K562 (cell line): ENCODE measurements at regions not wholly inside any gene's neighbourhood (a gene's known extent, or its start where the extent isn't known, plus 50 kb on each side); places are given as distances from the start of the nearest gene placed in this dataset.

ENCODE experiments used
- ATAC-seq: fragments of 200-7000 bp; cut with Tn5 transposase; 3 replicates; pipeline ENCODE4 v1.9.1; 2020; ENCODE audit warnings: moderate library complexity
- BruUV-seq: library from RNA; stranded (reverse); fragments of 400-500 nt; replicated peaks from 2 replicates; lab custom pipeline; 2021; lab: Mats Ljungman, UMichigan
- CTCF ChIA-PET: fragments of 300-600 bp; formaldehyde crosslinking; extraction: SDS; loops from one replicate; lab custom pipeline; 2021; ENCODE audit warnings: low intra/inter-chr PET ratio; lab: Yijun Ruan, JAX
- POLR2A ChIA-PET: fragments of 300-600, 350-650 bp; sonication (Branson Sonifier 250); formaldehyde crosslinking; extraction: SDS; loops from one replicate; lab custom pipeline; 2021; ENCODE audit warnings: antibody characterized with exemption, inconsistent platforms; lab: Yijun Ruan, JAX
- DNase-seq, 4 experiments: peaks; one replicate each; pipeline versions ENCODE4 v3.0.0 to v3.0.0-alpha.2; 2011 to 2018; ENCODE audit warnings: low spot score in 3 of 4, mixed read lengths in 3 of 4; ENCODE audit errors: extremely low read depth in 1 of 4
- FAIRE-seq: peaks from 2 replicates; lab custom pipeline; 2011; peaks lifted over from hg19 to GRCh38; lab: Jason Lieb, UNC
- H2AFZ ChIP-seq: 2 replicates; pipeline ENCODE4 v1.6.0; 2011; ENCODE audit warnings: low read depth, low read length, control low read depth, inconsistent platforms
- H3K27ac ChIP-seq: fragments of 200-600 bp; 3 replicates; pipeline ENCODE4 v1.8.0; 2011; ENCODE audit warnings: low read depth, mild to moderate bottlenecking, control low read depth, inconsistent platforms, low read length, moderate library complexity, mixed read lengths; ENCODE audit errors: extremely low read depth
- H3K27me3 ChIP-seq, 2 experiments: fragments of 300-600 bp in 1 of 2; 2 replicates in 1 of 2; 3 replicates in 1 of 2; pipeline versions ENCODE4 v1.6.0 to v1.8.0; 2011; ENCODE audit warnings: inconsistent platforms in 2 of 2, low read length in 2 of 2, mild to moderate bottlenecking in 1 of 2, mixed read lengths in 1 of 2, moderate library complexity in 1 of 2; ENCODE audit not compliant: control insufficient read depth in 2 of 2, insufficient read depth in 2 of 2
- H3K36me3 ChIP-seq: fragments of 300-600 bp; 3 replicates; pipeline ENCODE4 v1.8.0; 2011; ENCODE audit warnings: mild to moderate bottlenecking, low read length, inconsistent platforms; ENCODE audit not compliant: control insufficient read depth, insufficient read depth
- H3K4me1 ChIP-seq, 2 experiments: fragments of 200-600 bp in 1 of 2; replicated peaks in 1 of 2; 2 replicates in 1 of 2; 3 replicates in 1 of 2; pipeline versions ENCODE4 v1.5.1 to v1.8.0; 2011; ENCODE audit warnings: inconsistent platforms in 2 of 2, low read length in 2 of 2, mild to moderate bottlenecking in 1 of 2, mixed read lengths in 1 of 2, moderate library complexity in 1 of 2; ENCODE audit not compliant: control insufficient read depth in 2 of 2, insufficient read depth in 2 of 2
- H3K4me2 ChIP-seq: 2 replicates; pipeline ENCODE4 v1.6.1; 2011; ENCODE audit warnings: low read length, control low read depth, inconsistent platforms, mixed read lengths; ENCODE audit not compliant: insufficient read depth
- H3K4me3 ChIP-seq: fragments of 200-600 bp; sonication (generic), shearing (Covaris generic); 2 replicates; pipeline ENCODE4 v1.5.1; 2016; ENCODE audit warnings: control low read depth, inconsistent platforms
- H3K79me2 ChIP-seq: fragments of 200-600 bp; 3 replicates; pipeline ENCODE4 v1.8.0; 2011; ENCODE audit warnings: low read length, inconsistent platforms; ENCODE audit not compliant: control insufficient read depth, insufficient read depth
- H3K9ac ChIP-seq, 2 experiments: 2 replicates each; pipeline versions ENCODE4 v1.6.0 to v1.6.1; 2011; ENCODE audit warnings: low read depth in 2 of 2, low read length in 2 of 2, control low read depth in 1 of 2, inconsistent platforms in 1 of 2, mild to moderate bottlenecking in 1 of 2, mixed read lengths in 1 of 2; ENCODE audit not compliant: insufficient read depth in 1 of 2
- H3K9me1 ChIP-seq: one replicate; pipeline ENCODE4 v1.6.0; 2011; ENCODE audit warnings: inconsistent platforms, mild to moderate bottlenecking, low read length, moderate library complexity; ENCODE audit not compliant: control insufficient read depth, insufficient read depth
- H3K9me3 ChIP-seq: replicated peaks from 2 replicates; pipeline ENCODE4 v1.5.1; 2011; ENCODE audit warnings: low read depth, low read length, inconsistent platforms; ENCODE audit not compliant: control insufficient read depth, insufficient read depth
- H4K20me1 ChIP-seq: replicated peaks from 2 replicates; pipeline ENCODE4 v1.6.1; 2011; ENCODE audit warnings: low read length, inconsistent platforms, mixed read lengths; ENCODE audit not compliant: control insufficient read depth, insufficient read depth
- COPS2 ChIP-seq: fragments of 450-650 bp; conservative IDR thresholded peaks from 2 replicates; pipeline ENCODE4 v1.6.1; 2016; ENCODE audit warnings: mild to moderate bottlenecking, moderate library complexity
- CREBBP ChIP-seq: IDR thresholded peaks from one replicate; pipeline ENCODE4 v1.6.1; 2012; ENCODE audit warnings: low read depth, mild to moderate bottlenecking, control low read depth, inconsistent platforms, low read length
- CXXC5 ChIP-seq: fragments of 250-450 bp; sonication (Bioruptor Pico); IDR thresholded peaks from 2 replicates; pipeline ENCODE4 v1.8.0; 2022; ENCODE audit warnings: inconsistent platforms, mild to moderate bottlenecking, moderate library complexity
- DMBX1 ChIP-seq: fragments of 250-450 bp; sonication (Bioruptor Pico); IDR thresholded peaks from 2 replicates; pipeline ENCODE4 v1.8.0; 2022; ENCODE audit warnings: inconsistent platforms, mild to moderate bottlenecking, moderate library complexity, borderline replicate concordance
- GABPB1 ChIP-seq: sonication (generic); formaldehyde crosslinking; IDR thresholded peaks from 2 replicates; pipeline ENCODE4 v1.8.0; 2022; ENCODE audit warnings: mild to moderate bottlenecking, missing genetic modification reagents
- GTF2B ChIP-seq: IDR thresholded peaks from 2 replicates; pipeline ENCODE4 v1.6.1; 2011; ENCODE audit not compliant: insufficient read length; ENCODE audit errors: extremely low read depth
- HDAC6 ChIP-seq: IDR thresholded peaks from 2 replicates; pipeline ENCODE4 v1.6.1; 2012; ENCODE audit warnings: low read depth, mild to moderate bottlenecking, control low read depth, inconsistent platforms, low read length, moderate library complexity
- JUN ChIP-seq, 2 experiments: sonication (generic) in 1 of 2; formaldehyde crosslinking in 1 of 2; IDR thresholded peaks; 2 replicates each; pipeline versions ENCODE4 v1.6.1 to v1.8.0; 2012 to 2022; ENCODE audit warnings: borderline replicate concordance in 2 of 2, mild to moderate bottlenecking in 2 of 2, improper control_type of control experiment in 1 of 2, low read depth in 1 of 2, low read length in 1 of 2, missing genetic modification reagents in 1 of 2
- KLF13 ChIP-seq: fragments of 450-650 bp; IDR thresholded peaks from 2 replicates; pipeline ENCODE4 v1.6.1; 2016; ENCODE audit warnings: missing genetic modification characterization, low read depth, mild to moderate bottlenecking, missing compliant biosample characterization, moderate library complexity, borderline replicate concordance
- MYC ChIP-seq, 2 experiments: fragments of 250-450 bp in 1 of 2; sonication (Bioruptor Pico) in 1 of 2; IDR thresholded peaks; 2 replicates each; pipeline versions ENCODE4 v1.5.1 to v1.6.1; 2012 to 2021; ENCODE audit warnings: low read depth in 2 of 2, borderline replicate concordance in 1 of 2, improper control_type of control experiment in 1 of 2, low read length in 1 of 2, mild to moderate bottlenecking in 1 of 2, moderate library complexity in 1 of 2
- NFYB ChIP-seq: IDR thresholded peaks from 2 replicates; pipeline ENCODE4 v1.6.1; 2011; ENCODE audit warnings: mild to moderate bottlenecking, moderate library complexity; ENCODE audit not compliant: insufficient read length; ENCODE audit errors: extremely low read depth
- RBM15 ChIP-seq: fragments of 200-400 bp; formaldehyde crosslinking; IDR thresholded peaks from 2 replicates; pipeline ENCODE4 v1.6.1; 2018; ENCODE audit warnings: mild to moderate bottlenecking, low read length, moderate library complexity; ENCODE audit not compliant: insufficient read depth
- TFAP4 ChIP-seq: sonication (generic); formaldehyde crosslinking; IDR thresholded peaks from 2 replicates; pipeline ENCODE4 v1.8.0; 2022; ENCODE audit warnings: missing genetic modification reagents, mild to moderate bottlenecking, moderate library complexity, borderline replicate concordance
- ZC3H4 ChIP-seq: sonication (generic); formaldehyde crosslinking; IDR thresholded peaks from 2 replicates; pipeline ENCODE4 v1.9.0; 2021; ENCODE audit warnings: missing genetic modification reagents, borderline replicate concordance
- WGBS: fragments of 100-300 bp; shearing (Covaris generic); methylation state at CpG from one replicate; pipeline ENCODE4 v1.1.6; 2016; ENCODE audit warnings: low coverage, mixed read lengths; ENCODE audit not compliant: insufficient coverage; ENCODE audit errors: missing lambda C conversion rate; 5-methylcytosine and 5-hydroxymethylcytosine counted together
- in situ Hi-C: fragments of 300-500 bp; cut with MboI; formaldehyde crosslinking; loops from 4 replicates; pipeline ENCODE4 v1.15.0; 2018; ENCODE audit warnings: inconsistent platforms, mixed read lengths
- intact Hi-C: fragments of 100-400 bp; cut with micrococcal nuclease; formaldehyde crosslinking; loops from 2 replicates; pipeline ENCODE4 v1.14.2; 2022

- no peak for TF ChIP-seq JUN (IDR thresholded peaks at IDR 0.05; ENCODE audit: borderline replicate concordance, low read depth, low read length)
- no peak for TF ChIP-seq JUN (CRISPR knock-in tag; IDR thresholded peaks at IDR 0.05; ENCODE audit: borderline replicate concordance)
- no peak for TF ChIP-seq TFAP4 (CRISPR knock-in tag)
- no peak for TF ChIP-seq KLF13
Observed at GRCh38 chr6:21941926-21942325, 348.4 kb downstream of the SOX4 start (continued).

DNA sequence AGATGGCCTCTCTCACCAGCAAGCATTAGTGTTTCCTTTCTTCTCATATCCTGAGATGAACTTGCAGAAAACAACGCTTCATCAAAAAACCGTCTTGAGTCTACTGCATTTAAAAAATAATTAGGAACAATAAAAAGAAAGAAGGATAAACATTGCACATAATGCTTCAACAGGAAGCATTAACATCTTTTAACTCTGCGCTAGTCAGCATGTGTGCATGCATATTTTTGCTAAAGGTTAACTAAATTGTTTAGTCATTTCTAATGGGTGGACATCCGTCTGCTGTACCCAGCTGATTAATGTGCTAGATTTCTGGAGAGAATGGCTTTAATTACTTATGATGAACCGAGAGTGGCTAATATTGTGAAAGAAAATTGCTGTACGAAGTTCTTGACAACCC lies 349.3 kb downstream of the SOX4 start:
- intact Hi-C loops (no loop called here), in situ Hi-C loops (no loop called here)
- Histone ChIP-seq H4K20me1 (no peaks in the 10 kb centered on the region), H3K36me3 (no peaks in the 10 kb centered on the region), H2AFZ (peak overlapping the region; percentile 2; the same call in 1 of the 2 replicates), H3K27me3 (no peaks in the 10 kb centered on the region), H3K27ac (no peak overlapping the region), H3K4me3 (no peak overlapping the region), H3K79me2 (no peaks in the 10 kb centered on the region), H3K9me3 (no peaks in the 10 kb centered on the region), H3K4me2 (no peak overlapping the region), H3K4me1 (no peaks in the 10 kb centered on the region), H3K9ac (no peak overlapping the region), H3K9me1 (no peaks in the 10 kb centered on the region)
- TF ChIP-seq HDAC6, result no peak
- no peak for TF ChIP-seq NFYB
- no peak for TF ChIP-seq ZC3H4
- no peak for TF ChIP-seq CXXC5 (CRISPR knock-in tag)
- TF ChIP-seq DMBX1 (CRISPR knock-in tag), result no peak
- TF ChIP-seq GABPB1 (CRISPR knock-in tag), result no peak
- TF ChIP-seq RBM15, result no peak
- no peak for TF ChIP-seq CREBBP
- no peak for TF ChIP-seq COPS2
- TF ChIP-seq MYC (IDR thresholded peaks at IDR 0.05; ENCODE audit: low read depth, low read length), result no peak
- no peak for TF ChIP-seq MYC (CRISPR knock-in tag; IDR thresholded peaks at IDR 0.05; ENCODE audit: borderline replicate concordance, low read depth)
- TF ChIP-seq GTF2B, result no peak
- no peak for ATAC-seq
- POLR2A ChIA-PET, result no interaction called here
- BruUV-seq, result no TSS peak
- CTCF ChIA-PET, result no interaction called here
- FAIRE-seq, result no peak
- WGBS, result 29% methylated on average over 6 of the region's 6 CpGs
- no peak for DNase-seq
